Astrocyte (in vitro differentiated cells and primary cell): ENCODE measurements at regions not wholly inside any gene's neighbourhood (a gene's known extent, or its start where the extent isn't known, plus 50 kb on each side); places are given as distances from the start of the nearest gene placed in this dataset.

Experiments
- DNase-seq: peaks from one replicate; pipeline ENCODE4 v3.0.0-alpha.2; 2010; ENCODE audit warnings: low read depth
- FAIRE-seq: peaks from 2 replicates; lab custom pipeline; 2011; peaks lifted over from hg19 to GRCh38; lab: Jason Lieb, UNC
- H2AFZ ChIP-seq: 2 replicates; pipeline ENCODE4 v1.6.0; 2012; ENCODE audit warnings: low read depth, low read length, inconsistent platforms
- H3K27ac ChIP-seq: 2 replicates; pipeline ENCODE4 v1.5.1; 2011; ENCODE audit warnings: low read depth, low read length, inconsistent platforms
- H3K27me3 ChIP-seq: 2 replicates; pipeline ENCODE4 v1.6.0; 2011; ENCODE audit warnings: low read length, inconsistent platforms; ENCODE audit not compliant: insufficient read depth
- H3K36me3 ChIP-seq: 2 replicates; pipeline ENCODE4 v1.5.1; 2011; ENCODE audit warnings: low read length, inconsistent platforms; ENCODE audit not compliant: insufficient read depth
- H3K4me1 ChIP-seq: 2 replicates; pipeline ENCODE4 v1.5.1; 2011; ENCODE audit warnings: low read length, inconsistent platforms; ENCODE audit not compliant: insufficient read depth
- H3K4me2 ChIP-seq: 2 replicates; pipeline ENCODE4 v1.6.0; 2012; ENCODE audit warnings: low read length, inconsistent platforms
- H3K4me3 ChIP-seq: 2 replicates; pipeline ENCODE4 v1.5.1; 2011; ENCODE audit warnings: low read depth, mild to moderate bottlenecking, low read length, inconsistent platforms; ENCODE audit not compliant: insufficient read depth
- H3K79me2 ChIP-seq: 2 replicates; pipeline ENCODE4 v1.6.0; 2012; ENCODE audit warnings: mild to moderate bottlenecking, low read length, inconsistent platforms; ENCODE audit not compliant: insufficient read depth
- H3K9ac ChIP-seq: 2 replicates; pipeline ENCODE4 v1.6.0; 2012; ENCODE audit warnings: mild to moderate bottlenecking, low read length, inconsistent platforms
- H3K9me3 ChIP-seq: 2 replicates; pipeline ENCODE4 v1.5.1; 2012; ENCODE audit warnings: low read depth, mild to moderate bottlenecking, low read length, inconsistent platforms; ENCODE audit not compliant: insufficient read depth
- H4K20me1 ChIP-seq: 2 replicates; pipeline ENCODE4 v1.6.0; 2012; ENCODE audit warnings: low read length, inconsistent platforms; ENCODE audit not compliant: insufficient read depth
- H3K27ac Mint-ChIP-seq: one replicate; pipeline ENCODE4 v1.8.0; 2021; ENCODE audit warnings: mild to moderate bottlenecking, mixed read lengths; ENCODE audit not compliant: unreplicated experiment
- H3K27me3 Mint-ChIP-seq: one replicate; pipeline ENCODE4 v1.8.0; 2021; ENCODE audit warnings: low read depth, mixed read lengths; ENCODE audit not compliant: unreplicated experiment
- H3K36me3 Mint-ChIP-seq: one replicate; pipeline ENCODE4 v1.8.0; 2021; ENCODE audit warnings: low read depth, mixed read lengths; ENCODE audit not compliant: unreplicated experiment
- H3K4me1 Mint-ChIP-seq: one replicate; pipeline ENCODE4 v1.8.0; 2021; ENCODE audit warnings: low read depth, mixed read lengths; ENCODE audit not compliant: unreplicated experiment
- H3K4me3 Mint-ChIP-seq: one replicate; pipeline ENCODE4 v1.8.0; 2021; ENCODE audit warnings: mild to moderate bottlenecking, moderate library complexity, mixed read lengths; ENCODE audit not compliant: unreplicated experiment
- H3K9me3 Mint-ChIP-seq: one replicate; pipeline ENCODE4 v1.8.0; 2021; ENCODE audit warnings: mild to moderate bottlenecking, mixed read lengths; ENCODE audit not compliant: unreplicated experiment
- CTCF ChIP-seq: IDR thresholded peaks from 2 replicates; pipeline ENCODE4 v1.5.1; 2011; ENCODE audit warnings: low read depth, mild to moderate bottlenecking, inconsistent platforms, low read length, moderate library complexity; ENCODE audit not compliant: insufficient read depth

DNA sequence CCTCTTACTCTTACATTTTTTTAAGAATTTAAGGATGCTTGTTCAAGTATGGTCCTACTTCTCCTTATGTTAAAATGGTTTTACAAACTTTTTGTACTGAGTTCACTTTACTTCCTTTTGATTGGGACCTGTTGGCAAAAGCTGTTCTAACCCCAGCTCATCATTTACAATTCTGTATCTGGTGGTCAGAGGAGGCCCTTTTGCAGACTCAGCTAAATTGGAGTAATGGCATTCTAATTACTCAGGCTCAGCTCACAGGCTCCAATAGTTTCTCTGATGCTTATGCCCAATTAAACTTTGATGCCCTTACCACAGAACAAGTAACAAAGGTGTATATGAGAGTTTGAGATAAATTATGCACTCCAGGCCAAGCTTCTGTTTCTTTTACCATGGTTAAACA, 1632.0 kb downstream of the UQCRFS1 start:
- Histone ChIP-seq H3K4me2 (no peak overlapping the region), H3K9ac (no peak overlapping the region), H4K20me1 (no peaks in the 10 kb centered on the region), H3K27me3 (no peaks in the 10 kb centered on the region), H3K27ac (no peak overlapping the region), H3K79me2 (no peaks in the 10 kb centered on the region), H3K36me3 (no peaks in the 10 kb centered on the region), H3K9me3 (peaks cover 3% of the 10 kb centered on the region), H3K4me3 (no peak overlapping the region), H3K4me1 (no peaks in the 10 kb centered on the region), H2AFZ (no peak overlapping the region)
- Mint-ChIP-seq H3K27me3 (no peaks in the 10 kb centered on the region), H3K9me3 (peaks cover 26% of the 10 kb centered on the region), H3K27ac (no peak overlapping the region), H3K36me3 (no peaks in the 10 kb centered on the region), H3K4me1 (no peaks in the 10 kb centered on the region), H3K4me3 (no peak overlapping the region)
- no peak for FAIRE-seq
- TF ChIP-seq CTCF, result no peak
- no peak for DNase-seq
